ENCODE measurements at regions not wholly inside any gene's neighbourhood (a gene's known extent, or its start where the extent isn't known, plus 50 kb on each side); places are given as distances from the start of the nearest gene placed in this dataset.

DNA sequence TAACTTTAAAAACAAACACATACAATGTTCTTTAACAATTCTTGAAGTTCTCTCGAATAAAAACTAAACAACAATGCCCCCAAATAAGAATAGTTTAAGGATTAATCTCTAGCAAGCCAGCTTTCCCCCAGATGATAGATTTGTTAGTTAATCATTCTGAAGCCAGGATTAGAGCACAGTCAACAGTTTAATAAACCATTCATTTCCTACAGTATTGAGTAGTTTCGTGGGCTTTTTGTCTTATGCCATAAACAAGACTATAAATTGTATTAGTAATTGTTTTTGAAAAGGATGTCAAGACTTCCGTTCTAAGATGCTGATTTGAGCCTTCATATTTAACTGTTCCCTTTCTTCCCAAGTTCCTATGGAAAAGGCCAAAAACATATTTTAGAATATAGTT, 136.6 kb downstream of the PIK3R1 start:
- ATAC-seq = no peak
- no peak for DNase-seq
- no peak for TF ChIP-seq CTCF (IDR thresholded peaks at IDR 0.05)
- Histone ChIP-seq H3K9me3 (no peaks in the 10 kb centered on the region), H3K4me3 (no peak overlapping the region), H3K27me3 (ENCODE audit: insufficient read depth in 3 of 3, low read length in 2 of 3) (no peaks in the 10 kb centered on the region), H3K27ac (no peak overlapping the region), H3K4me1 (peaks cover 8% of the 10 kb centered on the region), H3K36me3 (ENCODE audit: insufficient read depth in 1 of 2, low read depth in 1 of 2) (no peaks in the 10 kb centered on the region)
- intact Hi-C loops (cut with DNase I) = no loop called here
- 58 to 71% (median 71%) methylated on average over 3 of the region's 3 CpGs for WGBS, 3 donors

DNA sequence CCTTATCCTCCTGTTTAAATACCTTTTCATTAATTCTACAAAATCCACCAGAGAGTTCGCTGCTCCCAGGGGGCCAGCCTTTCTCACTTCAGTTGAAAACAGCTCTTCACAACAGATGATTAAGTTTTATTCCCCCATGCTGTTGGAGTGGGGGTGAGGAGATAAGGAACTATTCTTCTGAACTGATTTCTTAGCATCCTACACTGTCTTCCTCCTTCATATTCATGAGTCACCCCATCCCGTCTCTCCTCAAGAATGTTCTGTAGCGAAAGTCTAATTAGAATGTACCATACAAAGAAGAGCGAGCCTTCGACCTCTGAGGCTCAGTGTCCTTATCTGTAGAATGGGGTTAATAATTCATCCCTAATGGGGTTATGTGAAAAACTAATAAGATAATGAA, 138.0 kb downstream of the PIK3R1 start:
- no peak for TF ChIP-seq CTCF (IDR thresholded peaks at IDR 0.05)
- H3K27me3 ChIP-seq (ENCODE audit: insufficient read depth in 3 of 3, low read length in 2 of 3) = no peaks in the 10 kb centered on the region

DNA sequence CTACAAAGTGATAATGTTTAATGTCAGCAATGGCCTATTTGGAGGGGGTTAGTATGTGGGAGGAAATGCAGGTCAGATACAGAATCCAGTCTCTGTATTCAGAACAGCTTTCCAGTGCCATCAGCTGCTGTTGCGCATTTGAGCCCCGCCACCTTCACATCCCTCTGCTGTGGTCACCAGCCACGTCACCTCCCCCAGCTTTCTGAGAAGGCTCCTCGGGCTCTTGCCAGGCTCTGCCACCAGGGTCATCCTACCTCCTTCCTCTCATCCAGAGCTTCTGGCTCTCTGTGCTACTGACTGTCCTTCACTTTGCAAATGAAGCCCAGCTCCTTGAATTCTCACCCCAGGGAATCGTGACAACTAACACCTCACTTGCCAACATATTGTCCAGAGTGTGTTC, 138.8 kb downstream of the PIK3R1 start:
- Histone ChIP-seq H3K27me3 (ENCODE audit: insufficient read depth in 3 of 3, low read length in 2 of 3) (no peaks in the 10 kb centered on the region), H3K27ac (no peak overlapping the region), H3K9me3 (no peaks in the 10 kb centered on the region), H3K4me1 (peaks cover under 1% of the 10 kb centered on the region), H3K36me3 (ENCODE audit: insufficient read depth in 1 of 2, low read depth in 1 of 2) (no peaks in the 10 kb centered on the region), H3K4me3 (no peak overlapping the region)
- intact Hi-C loops (cut with DNase I) = no loop called here
- TF ChIP-seq CTCF (IDR thresholded peaks at IDR 0.05) = no peak
- DNase-seq = no peak
- ATAC-seq = no peak
- 85 to 87% (median 87%) methylated on average over 5 of the region's 5 CpGs for WGBS, 3 donors

More for the DNA sequence above, 138.0 kb downstream of the PIK3R1 start:
- intact Hi-C loops (cut with DNase I) = no loop called here
- DNase-seq = no peak
- H3K4me1 ChIP-seq = peaks cover 7% of the 10 kb centered on the region
- H3K9me3 ChIP-seq = no peaks in the 10 kb centered on the region
- ATAC-seq = no peak
- no peaks in the 10 kb centered on the region for H3K36me3 ChIP-seq (ENCODE audit: insufficient read depth in 1 of 2, low read depth in 1 of 2)
- H3K27ac ChIP-seq = no peak overlapping the region
- WGBS, 3 donors = 94 to 97% (median 96%) methylated on average over 5 of the region's 5 CpGs
- H3K4me3 ChIP-seq = no peak overlapping the region

DNA sequence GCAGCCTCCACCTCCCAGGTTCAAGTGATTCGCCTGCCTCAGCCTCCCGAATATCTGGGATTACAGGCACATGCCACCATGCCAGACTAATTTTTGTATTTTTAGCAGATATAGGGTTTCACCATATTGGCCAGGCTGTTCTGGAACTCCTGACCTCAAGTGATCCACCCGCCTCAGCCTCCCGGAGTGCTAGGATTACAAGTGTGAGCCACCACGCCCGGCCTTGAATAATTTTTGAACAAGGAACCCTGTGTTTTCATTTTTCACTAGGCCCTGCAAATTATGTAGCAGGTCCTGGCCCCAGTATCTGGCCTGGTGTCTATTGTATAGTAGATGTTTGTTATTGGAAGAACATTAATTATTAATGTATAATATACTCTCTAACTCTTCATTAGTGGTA, 140.7 kb downstream of the PIK3R1 start:
- Histone ChIP-seq H3K27me3 (ENCODE audit: insufficient read depth in 3 of 3, low read length in 2 of 3) (no peaks in the 10 kb centered on the region), H3K4me3 (no peak overlapping the region), H3K36me3 (ENCODE audit: insufficient read depth in 1 of 2, low read depth in 1 of 2) (no peaks in the 10 kb centered on the region), H3K9me3 (no peaks in the 10 kb centered on the region), H3K27ac (no peak overlapping the region), H3K4me1 (no peaks in the 10 kb centered on the region)
- ATAC-seq (no peak), DNase-seq (no peak)
- intact Hi-C loops (cut with DNase I) = no loop called here
- WGBS, 3 donors = 42 to 82% (median 52%) methylated on average over 6 of the region's 6 CpGs
- TF ChIP-seq CTCF (IDR thresholded peaks at IDR 0.05) = no peak

- Histone ChIP-seq H3K36me3 (ENCODE audit: insufficient read depth in 1 of 2, low read depth in 1 of 2) (no peaks in the 10 kb centered on the region), H3K4me1 (no peaks in the 10 kb centered on the region), H3K9me3 (no peaks in the 10 kb centered on the region), H3K4me3 (no peak overlapping the region), H3K27me3 (ENCODE audit: insufficient read depth in 3 of 3, low read length in 2 of 3) (no peaks in the 10 kb centered on the region), H3K27ac (no peak overlapping the region)
- no peak for ATAC-seq
- WGBS, 3 donors = 82 to 85% (median 83%) methylated on average over 2 of the region's 2 CpGs
- no peak for DNase-seq
- TF ChIP-seq CTCF (IDR thresholded peaks at IDR 0.05) = no peak
- intact Hi-C loops (cut with DNase I) = no loop called here
Observed at GRCh38 chr5:68356623-68357022, 141.1 kb downstream of the PIK3R1 start.
